HG03135 (cell line): ENCODE measurements at regions not wholly inside any gene's neighbourhood (a gene's known extent, or its start where the extent isn't known, plus 50 kb on each side); places are given as distances from the start of the nearest gene placed in this dataset.

ENCODE experiments used
- ATAC-seq: cut with Tn5 transposase; IDR thresholded peaks from one replicate; pipeline ENCODE4 v1.9.1; 2021; ENCODE audit warnings: mild to moderate bottlenecking, moderate library complexity; ENCODE audit not compliant: unreplicated experiment

DNA sequence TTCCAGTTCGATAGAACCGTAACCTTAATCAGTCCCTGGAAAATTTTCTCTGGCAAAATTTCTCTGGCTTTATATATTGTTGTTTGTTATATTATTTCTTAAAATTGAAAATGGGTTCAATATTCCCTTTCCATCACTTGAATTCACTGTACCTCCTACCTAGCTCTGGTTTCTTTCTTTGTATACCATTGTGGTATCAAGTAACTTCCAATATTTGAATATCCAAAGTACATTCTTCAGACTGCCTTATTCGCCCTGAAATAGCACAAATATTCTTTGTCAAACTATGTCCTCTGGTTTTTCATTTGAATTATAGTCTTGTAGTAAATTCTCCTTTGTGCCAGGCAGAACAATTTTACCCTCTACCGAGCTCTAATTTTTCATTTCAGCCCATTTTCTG, 541.6 kb downstream of the REEP3 start:
- ATAC-seq = no peak

DNA sequence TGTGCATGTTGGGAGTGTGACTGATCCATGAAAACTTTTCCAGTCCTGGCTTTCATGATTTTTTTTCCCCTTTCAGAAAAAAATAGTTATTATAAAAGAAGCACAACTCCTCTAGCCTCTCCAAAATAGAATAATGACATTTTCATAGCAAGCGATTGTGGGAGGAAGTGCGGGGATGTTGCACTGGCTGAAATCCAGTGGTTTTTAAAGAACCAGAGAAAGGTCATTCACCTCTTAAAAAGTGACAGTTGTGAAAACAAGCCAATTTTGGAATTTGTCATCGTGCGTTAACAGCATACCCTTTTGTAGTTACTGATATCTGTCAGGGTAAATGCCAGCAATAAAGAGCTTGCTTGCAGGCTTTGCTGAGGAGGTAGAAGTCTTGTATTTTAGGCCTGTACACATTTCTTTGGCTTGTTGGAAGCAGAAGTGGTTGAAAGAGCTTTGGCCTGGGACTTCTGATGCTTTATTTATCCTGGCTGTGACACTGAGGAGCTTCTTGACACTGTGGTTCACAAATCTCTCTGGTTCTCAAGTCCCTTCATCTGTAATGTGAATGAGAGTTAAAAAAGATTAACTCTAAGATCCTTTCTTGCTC, 545.9 kb downstream of the REEP3 start:
- no peak for ATAC-seq

GRCh38 chr10:64067859-64068258, 546.7 kb downstream of the REEP3 start:
- ATAC-seq = no peak

- no peak for ATAC-seq
Measured at GRCh38 chr10:64070241-64070640, 549.0 kb downstream of the REEP3 start.

- ATAC-seq = no peak
Measured at GRCh38 chr10:64071218-64071617, 550.0 kb downstream of the REEP3 start.

GRCh38 chr10:64075604-64076003, 554.4 kb downstream of the REEP3 start:
- ATAC-seq = no peak

- no peak for ATAC-seq
Measured at GRCh38 chr10:64076322-64076940, 555.2 kb downstream of the REEP3 start.

- no peak for ATAC-seq
Measured at GRCh38 chr10:64079341-64079740, 558.1 kb downstream of the REEP3 start.

GRCh38 chr10:64080071-64080470, 558.9 kb downstream of the REEP3 start:
- no peak for ATAC-seq

- ATAC-seq = no peak
Measured at GRCh38 chr10:64081947-64082482, 560.8 kb downstream of the REEP3 start.

DNA sequence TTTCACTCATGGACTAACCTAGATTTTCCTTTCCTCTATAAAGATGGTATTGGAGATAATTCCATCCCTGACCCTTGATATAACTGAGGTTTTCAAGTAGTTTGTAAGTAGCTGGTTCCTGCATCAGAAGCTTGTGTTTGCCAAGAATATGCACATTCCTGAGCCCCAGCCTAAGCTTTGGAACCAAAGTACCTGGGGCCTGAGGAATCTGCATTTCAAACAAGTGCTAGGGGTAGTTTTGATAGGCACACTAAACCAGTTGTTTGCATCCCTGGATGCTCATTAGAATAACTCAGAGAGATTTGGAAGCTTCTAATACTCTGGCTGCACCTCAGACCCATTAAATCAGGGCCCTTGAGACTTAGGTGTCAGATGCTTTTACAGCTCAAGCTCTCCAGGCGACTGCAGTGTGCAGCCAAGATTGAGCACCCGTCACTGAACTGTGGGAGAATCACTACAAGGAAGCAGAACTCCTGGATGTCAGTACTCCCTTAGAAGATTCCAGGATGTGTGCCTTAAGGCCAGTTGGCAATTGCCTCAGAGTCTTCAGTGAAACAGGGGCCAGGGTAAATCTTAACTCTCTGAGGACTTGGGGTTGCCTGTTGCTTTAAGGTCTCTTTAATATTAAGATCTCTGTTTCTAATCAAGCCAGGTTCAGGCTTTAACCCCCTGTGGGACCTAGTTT, 565.0 kb downstream of the REEP3 start:
- ATAC-seq = no peak

DNA sequence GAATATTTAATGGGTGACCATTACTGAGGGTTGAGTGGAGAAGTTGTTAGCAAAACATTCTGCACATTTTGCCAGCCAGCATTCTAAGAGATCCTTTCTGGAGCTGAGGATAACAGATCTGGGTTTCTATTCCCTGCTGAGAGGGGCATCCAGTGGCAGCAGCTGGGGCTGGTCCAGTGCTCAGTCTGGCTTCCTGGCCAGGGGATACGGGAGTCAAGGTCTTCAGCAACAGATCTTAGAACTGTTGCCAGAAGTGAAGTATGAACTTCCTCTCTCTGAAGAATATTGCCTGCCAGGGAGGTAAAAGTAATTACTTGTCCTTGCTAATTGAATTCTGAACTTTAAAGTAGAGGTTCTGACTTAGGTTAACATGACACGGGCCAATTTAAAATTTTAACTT, 568.4 kb downstream of the REEP3 start:
- ATAC-seq = no peak

DNA sequence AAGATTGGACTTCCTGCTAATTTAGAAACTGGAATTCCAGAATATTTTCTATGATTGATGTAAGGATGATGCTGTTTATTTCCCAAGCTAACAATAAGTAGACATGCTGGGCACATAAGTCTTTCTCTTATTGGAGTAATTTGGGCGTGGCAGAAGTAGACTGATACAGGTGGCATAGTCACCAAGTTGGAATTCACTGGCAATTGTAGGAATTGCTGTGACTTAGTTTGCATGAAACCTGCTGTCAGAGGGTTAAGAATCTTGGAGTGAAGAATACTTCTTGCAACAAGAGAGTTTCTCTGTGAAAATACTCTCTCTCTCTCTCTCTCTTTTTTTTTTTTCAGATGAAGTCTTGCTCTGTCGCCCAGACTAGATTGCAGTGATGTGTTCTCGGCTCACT, 569.7 kb downstream of the REEP3 start:
- ATAC-seq = no peak

GRCh38 chr10:64091897-64092296, 570.7 kb downstream of the REEP3 start:
- ATAC-seq = no peak

DNA sequence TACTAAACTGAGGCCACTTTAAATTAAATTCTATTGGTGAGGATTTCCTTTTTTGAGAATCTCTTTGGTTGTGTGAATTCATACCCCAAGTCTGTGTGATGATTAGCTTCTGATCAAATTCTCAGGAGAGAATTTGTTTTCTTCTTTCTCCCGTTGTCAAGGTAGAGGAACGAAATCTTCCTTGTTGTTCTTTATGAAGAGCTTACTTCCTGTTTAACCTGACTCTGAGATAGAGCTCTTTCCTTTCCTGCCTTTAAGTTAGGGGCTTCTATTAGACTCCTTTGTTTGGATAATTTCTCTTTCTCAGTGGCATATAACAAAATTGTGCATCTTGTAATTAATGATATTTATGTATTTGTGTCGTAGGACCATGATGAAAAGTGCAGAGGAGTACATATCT, 572.1 kb downstream of the REEP3 start:
- ATAC-seq = no peak

DNA sequence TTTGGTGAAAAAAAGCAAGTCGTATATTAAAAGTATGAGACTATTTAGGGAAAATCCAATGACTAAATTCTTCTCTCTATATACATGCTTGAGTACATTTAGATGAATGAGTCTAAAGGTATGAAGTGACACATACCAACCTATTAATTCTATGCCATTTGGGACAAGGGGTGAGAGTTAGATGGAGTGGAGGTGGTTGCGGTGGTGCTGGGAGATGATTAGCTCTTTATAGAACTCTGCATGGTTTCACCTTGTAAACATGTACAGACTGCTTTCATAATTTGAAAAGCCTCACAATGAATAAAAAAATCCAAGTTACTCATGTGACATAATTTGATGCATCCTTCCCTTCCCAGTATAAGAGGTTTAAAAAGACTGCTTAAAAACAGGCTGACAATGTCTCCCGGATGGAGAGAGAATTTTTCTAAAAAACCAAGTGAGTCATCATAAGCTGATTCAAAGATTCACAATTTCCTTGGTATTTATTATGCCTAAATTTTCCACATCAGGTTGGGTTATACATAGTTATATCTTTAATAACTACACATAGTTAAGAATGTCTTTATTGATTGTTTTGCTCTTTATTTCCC, 572.8 kb downstream of the REEP3 start:
- ATAC-seq = no peak

DNA sequence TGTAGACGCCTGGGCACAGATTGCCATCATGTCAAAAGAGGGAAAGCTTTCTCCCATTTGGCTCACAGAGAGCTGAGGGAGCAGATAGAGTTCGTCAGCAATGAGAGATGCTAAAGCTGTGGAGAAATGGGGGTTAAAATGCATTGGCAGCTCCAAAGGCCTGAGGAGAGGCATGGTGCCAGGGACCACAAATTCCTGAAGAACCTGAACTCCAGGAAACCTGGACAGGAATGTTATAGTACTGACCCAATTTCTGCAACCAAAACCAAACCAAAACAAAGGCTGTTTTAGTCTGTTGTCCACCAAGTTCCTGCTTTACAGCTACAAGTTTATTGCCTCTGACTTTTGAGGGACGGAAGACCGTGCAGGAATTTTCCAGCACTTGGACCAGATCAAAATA, 575.7 kb downstream of the REEP3 start:
- no peak for ATAC-seq

DNA sequence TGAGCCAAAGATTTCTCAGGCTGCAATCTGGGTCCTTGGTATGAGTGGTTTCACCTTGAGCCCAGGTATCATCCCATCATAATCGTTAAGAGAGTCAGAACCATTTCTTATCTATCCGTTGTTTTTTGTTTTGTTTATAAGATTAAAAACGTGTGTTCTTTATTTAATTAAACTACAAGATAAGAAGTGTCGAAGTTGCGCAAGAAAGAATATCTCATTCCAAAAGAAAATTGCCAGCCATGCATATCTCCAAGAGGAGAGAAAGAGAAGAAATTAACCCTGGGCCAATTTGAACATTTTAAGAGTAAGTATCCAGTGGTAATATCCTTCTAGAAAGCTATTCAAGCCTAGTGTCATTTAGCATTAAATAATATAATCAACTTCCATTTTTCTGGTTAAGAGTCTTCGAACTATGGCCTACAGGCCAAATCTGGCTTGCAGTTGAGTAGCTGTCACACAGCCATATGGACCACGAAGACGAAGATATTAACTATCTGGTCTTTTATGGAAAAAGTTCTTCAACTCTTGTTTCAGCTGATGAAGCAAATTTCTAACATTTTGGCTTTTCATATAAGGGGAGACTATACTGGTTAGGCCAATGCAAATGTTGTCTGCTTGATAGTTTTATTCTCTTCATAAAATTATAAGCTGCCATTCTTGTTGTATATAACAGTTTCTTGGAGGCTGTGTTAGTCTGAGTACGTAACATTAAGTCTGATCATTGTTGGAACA, 576.4 kb downstream of the REEP3 start:
- no peak for ATAC-seq

GRCh38 chr10:64098994-64099393, 577.8 kb downstream of the REEP3 start:
- no peak for ATAC-seq

DNA sequence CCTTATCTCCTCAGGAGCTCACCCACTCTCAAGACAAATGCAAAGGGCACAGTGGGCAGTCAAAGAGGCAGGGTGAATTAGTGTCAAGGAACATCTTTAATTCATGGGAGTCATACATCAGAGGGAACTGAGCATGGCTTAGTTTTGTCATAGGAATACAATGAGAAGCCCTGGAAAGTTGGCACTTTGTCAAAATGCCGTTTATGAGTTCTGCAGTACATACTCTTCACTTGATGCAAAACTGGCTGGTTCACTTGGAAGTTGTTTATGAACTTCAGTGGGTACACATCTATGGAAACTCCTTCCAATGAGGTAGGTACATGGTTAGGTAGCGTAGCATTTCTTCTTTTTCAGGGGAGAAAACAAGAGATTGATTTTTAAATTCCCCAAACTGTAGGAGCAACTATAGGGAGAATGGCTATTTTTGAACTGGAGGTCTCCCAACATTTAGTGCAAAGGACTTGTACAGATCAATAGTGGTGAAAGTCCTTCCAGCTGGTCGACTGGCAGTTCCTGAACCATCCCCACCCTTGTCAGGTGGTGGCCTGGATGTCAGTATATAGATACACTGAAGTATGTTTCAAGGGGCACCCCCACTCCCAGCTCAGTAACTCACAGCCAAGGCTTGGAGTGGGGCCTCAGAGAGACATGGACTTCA, 580.5 kb downstream of the REEP3 start:
- no peak for ATAC-seq

DNA sequence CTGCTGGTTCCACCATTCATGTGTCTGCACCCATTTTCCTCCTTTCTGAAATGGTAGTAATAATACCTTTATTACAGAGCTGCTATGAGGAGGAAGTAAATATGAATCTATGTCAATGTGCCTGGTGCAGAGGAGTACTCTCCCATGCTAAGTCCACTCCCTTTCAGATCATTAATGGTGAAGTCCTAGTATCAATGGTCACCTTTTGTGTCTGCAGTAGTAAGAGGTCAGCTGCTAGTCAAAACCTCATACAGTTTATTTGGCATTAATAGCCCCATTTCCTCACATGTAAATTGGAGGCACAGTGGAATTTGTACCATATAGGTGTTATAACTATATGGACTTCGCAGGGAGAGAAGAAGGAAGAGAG, 581.0 kb downstream of the REEP3 start:
- no peak for ATAC-seq
